GM12892 (cell line): ENCODE measurements at regions not wholly inside any gene's neighbourhood (a gene's known extent, or its start where the extent isn't known, plus 50 kb on each side); places are given as distances from the start of the nearest gene placed in this dataset.

Experiments
- POLR2AphosphoS5 ChIP-seq: IDR thresholded peaks from 2 replicates; pipeline ENCODE4 v1.6.1; 2011; ENCODE audit warnings: low read depth, low read length, control low read depth
- TAF1 ChIP-seq: IDR thresholded peaks from 2 replicates; pipeline ENCODE4 v1.6.1; 2011; ENCODE audit warnings: low read depth, mild to moderate bottlenecking, control low read depth, low read length, borderline replicate concordance

DNA sequence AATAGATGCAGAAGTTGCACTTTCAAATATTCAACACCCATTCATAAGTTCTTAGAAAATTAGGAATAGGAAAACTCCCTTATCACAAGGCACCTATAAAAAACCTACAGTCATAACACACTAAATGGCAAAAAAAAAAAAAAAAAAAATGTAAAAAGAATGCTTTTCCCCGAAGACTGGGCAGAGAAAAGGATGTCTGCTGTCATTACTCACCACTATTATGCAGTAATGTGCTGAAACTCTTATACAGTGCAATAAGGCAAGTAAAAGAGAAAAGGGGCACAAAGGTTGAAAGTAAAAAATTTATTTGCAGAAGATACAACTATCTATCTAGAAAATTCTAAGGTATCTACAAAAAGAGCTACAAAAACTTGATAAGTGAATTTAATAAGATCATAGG is 607.8 kb upstream of the ARID1B start:
- TF ChIP-seq POLR2AphosphoS5 (no peak), TAF1 (no peak)
